H9 (cell line): ENCODE measurements at regions not wholly inside any gene's neighbourhood (a gene's known extent, or its start where the extent isn't known, plus 50 kb on each side); places are given as distances from the start of the nearest gene placed in this dataset.

Source experiments
- DNase-seq: peaks from one replicate; pipeline ENCODE4 v3.0.0-alpha.2; 2017
- H2AFZ ChIP-seq: one replicate; pipeline ENCODE4 v1.6.1; 2013; ENCODE audit warnings: mild to moderate bottlenecking, low read length, control low read depth, moderate library complexity
- H2AK5ac ChIP-seq: 2 replicates; pipeline ENCODE4 v1.6.1; 2013; ENCODE audit warnings: low read length, control low read depth, mixed read lengths; ENCODE audit not compliant: insufficient read length
- H2BK120ac ChIP-seq: one replicate; pipeline ENCODE4 v1.6.1; 2013; ENCODE audit warnings: low read depth, mild to moderate bottlenecking, low read length, control low read depth, inconsistent platforms; ENCODE audit not compliant: poor library complexity, severe bottlenecking
- H2BK12ac ChIP-seq: 2 replicates; pipeline ENCODE4 v1.6.1; 2013; ENCODE audit warnings: low read length, control low read depth, mixed read lengths, low read depth; ENCODE audit not compliant: insufficient read length
- H2BK15ac ChIP-seq: 2 replicates; pipeline ENCODE4 v1.6.1; 2013; ENCODE audit warnings: low read depth, low read length, control low read depth
- H2BK20ac ChIP-seq: one replicate; pipeline ENCODE4 v1.6.1; 2013; ENCODE audit warnings: low read depth, mild to moderate bottlenecking, low read length, control low read depth, inconsistent platforms; ENCODE audit not compliant: poor library complexity, severe bottlenecking
- H2BK5ac ChIP-seq: 2 replicates; pipeline ENCODE4 v1.6.1; 2013; ENCODE audit warnings: low read length, control low read depth, mixed read lengths; ENCODE audit not compliant: insufficient read length
- H3K14ac ChIP-seq: 2 replicates; pipeline ENCODE4 v1.6.1; 2013; ENCODE audit warnings: low read length, control low read depth; ENCODE audit not compliant: insufficient read depth
- H3K18ac ChIP-seq: 2 replicates; pipeline ENCODE4 v1.6.1; 2013; ENCODE audit warnings: low read depth, mild to moderate bottlenecking, mixed read lengths, low read length, control low read depth; ENCODE audit not compliant: insufficient read length
- H3K23ac ChIP-seq: 2 replicates; pipeline ENCODE4 v1.6.1; 2013; ENCODE audit warnings: low read length, control low read depth, mixed read lengths, low read depth; ENCODE audit not compliant: insufficient read length
- H3K23me2 ChIP-seq: 2 replicates; pipeline ENCODE4 v1.6.1; 2013; ENCODE audit warnings: low read depth, mild to moderate bottlenecking, mixed read lengths, low read length, control low read depth; ENCODE audit not compliant: insufficient read length, poor library complexity, severe bottlenecking
- H3K27ac ChIP-seq: 2 replicates; pipeline ENCODE4 v1.5.1; 2013; ENCODE audit warnings: low read length, control low read depth, mixed read lengths, low read depth; ENCODE audit not compliant: insufficient read length
- H3K27me3 ChIP-seq: 2 replicates; pipeline ENCODE4 v1.6.1; 2013; ENCODE audit warnings: low read length, control low read depth, inconsistent platforms; ENCODE audit not compliant: insufficient read depth
- H3K4ac ChIP-seq: 2 replicates; pipeline ENCODE4 v1.6.1; 2013; ENCODE audit warnings: low read depth, mild to moderate bottlenecking, control low read depth, inconsistent platforms, low read length, moderate library complexity
- H3K4me1 ChIP-seq: 2 replicates; pipeline ENCODE4 v1.6.1; 2013; ENCODE audit warnings: low read length, control low read depth, inconsistent platforms; ENCODE audit not compliant: insufficient read depth
- H3K4me2 ChIP-seq: 2 replicates; pipeline ENCODE4 v1.6.1; 2013; ENCODE audit warnings: low read length, control low read depth, mixed read lengths; ENCODE audit not compliant: insufficient read length, insufficient read depth
- H3K56ac ChIP-seq: 2 replicates; pipeline ENCODE4 v1.6.1; 2013; ENCODE audit warnings: low read depth, mild to moderate bottlenecking, mixed read lengths, low read length, control low read depth; ENCODE audit not compliant: insufficient read length
- H3K79me1 ChIP-seq: 2 replicates; pipeline ENCODE4 v1.6.1; 2013; ENCODE audit warnings: low read depth, mild to moderate bottlenecking, moderate library complexity, low read length, control low read depth, inconsistent platforms; ENCODE audit not compliant: insufficient read depth, poor library complexity, severe bottlenecking
- H3K79me2 ChIP-seq: 2 replicates; pipeline ENCODE4 v1.6.1; 2013; ENCODE audit warnings: low read length, control low read depth, inconsistent platforms; ENCODE audit not compliant: insufficient read depth
- H3K9ac ChIP-seq: 2 replicates; pipeline ENCODE4 v1.6.1; 2013; ENCODE audit warnings: low read length, control low read depth, mixed read lengths; ENCODE audit not compliant: insufficient read length; ENCODE audit errors: extremely low read depth
- H3K9me3 ChIP-seq: one replicate; pipeline ENCODE4 v1.6.1; 2013; ENCODE audit warnings: low read depth, low read length, inconsistent platforms; ENCODE audit not compliant: control insufficient read depth
- H3T11ph ChIP-seq: one replicate; pipeline ENCODE4 v1.6.1; 2013; ENCODE audit warnings: mild to moderate bottlenecking, low read length, control low read depth, inconsistent platforms
- H4K20me1 ChIP-seq: one replicate; pipeline ENCODE4 v1.6.1; 2013; ENCODE audit not compliant: control insufficient read depth, insufficient read length, insufficient read depth
- H4K5ac ChIP-seq: 2 replicates; pipeline ENCODE4 v1.6.1; 2013; ENCODE audit warnings: low read depth, mild to moderate bottlenecking, mixed read lengths, low read length, control low read depth; ENCODE audit not compliant: insufficient read length
- H4K8ac ChIP-seq: replicated peaks from 2 replicates; pipeline ENCODE4 v1.6.1; 2013; ENCODE audit warnings: low read length, control low read depth, mixed read lengths, low read depth; ENCODE audit not compliant: insufficient read length
- H4K91ac ChIP-seq: 2 replicates; pipeline ENCODE4 v1.6.1; 2013; ENCODE audit warnings: low read depth, mild to moderate bottlenecking, moderate library complexity, mixed read lengths, low read length, control low read depth; ENCODE audit not compliant: insufficient read length
- H3K27ac Mint-ChIP-seq, 3 experiments: 2 replicates in 2 of 3; 3 replicates in 1 of 3; pipeline ENCODE4 v1.8.0; 2020 to 2021; ENCODE audit warnings: mixed read lengths in 3 of 3, mild to moderate bottlenecking in 1 of 3, moderate library complexity in 1 of 3
- H3K27me3 Mint-ChIP-seq: 2 replicates; pipeline ENCODE4 v1.8.0; 2021; ENCODE audit warnings: low read depth, mild to moderate bottlenecking, moderate library complexity, mixed read lengths
- H3K36me3 Mint-ChIP-seq, 3 experiments: 2 replicates in 2 of 3; 3 replicates in 1 of 3; pipeline ENCODE4 v1.8.0; 2020 to 2021; ENCODE audit warnings: low read depth in 3 of 3, mixed read lengths in 3 of 3; ENCODE audit not compliant: insufficient read depth in 1 of 3
- H3K4me1 Mint-ChIP-seq, 2 experiments: 2 replicates each; pipeline ENCODE4 v1.8.0; 2020; ENCODE audit warnings: mixed read lengths in 2 of 2
- H3K4me3 Mint-ChIP-seq, 2 experiments: 2 replicates in 1 of 2; 3 replicates in 1 of 2; pipeline ENCODE4 v1.8.0; 2020 to 2021; ENCODE audit warnings: mild to moderate bottlenecking in 2 of 2, mixed read lengths in 2 of 2, moderate library complexity in 1 of 2
- H3K9me3 Mint-ChIP-seq, 2 experiments: 2 replicates in 1 of 2; 3 replicates in 1 of 2; pipeline ENCODE4 v1.8.0; 2020; ENCODE audit warnings: mild to moderate bottlenecking in 2 of 2, mixed read lengths in 2 of 2, moderate library complexity in 1 of 2
- CTCF ChIP-seq: fragments of 200-600 bp; sonication (generic); conservative IDR thresholded peaks from 3 replicates; pipeline ENCODE4 v1.8.0; 2021; ENCODE audit warnings: antibody characterized with exemption, mild to moderate bottlenecking
- WGBS: extraction: QIAGEN DNeasy Blood & Tissue Kit; methylation state at CpG from one replicate; pipeline ENCODE4 v1.1.7; 2013; ENCODE audit warnings: missing lambda C conversion rate, low lambda C conversion rate, mixed read lengths; ENCODE audit not compliant: insufficient read length; ENCODE audit errors: extremely low coverage; 5-methylcytosine and 5-hydroxymethylcytosine counted together

DNA sequence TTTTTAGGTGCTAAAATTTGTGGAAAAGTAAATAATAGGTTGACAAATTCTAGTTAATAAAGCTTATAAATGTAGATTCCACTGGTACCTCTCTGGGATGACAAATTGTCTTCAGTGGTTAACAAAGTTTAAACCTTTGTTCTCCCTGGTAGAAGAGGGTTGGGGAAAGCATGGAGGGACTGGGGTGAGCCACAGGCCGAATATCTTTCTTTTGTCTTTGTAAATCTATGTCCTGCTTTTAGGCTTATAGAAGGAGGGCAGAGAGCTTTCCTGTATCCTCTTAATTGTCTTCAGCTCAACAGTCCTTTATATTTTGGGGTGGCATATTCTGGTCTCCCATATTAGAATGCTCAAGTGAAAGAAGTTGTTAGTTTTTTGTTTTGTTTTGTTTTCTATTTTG is 142.2 kb upstream of the CNOT2 start:
- no peak overlapping the region for H2BK15ac ChIP-seq
- H2AFZ ChIP-seq, result no peak overlapping the region
- Mint-ChIP-seq H3K27ac (peak overlapping the region in 1 of 3 experiments; percentile 69; a peak in 3 of 7 replicates), H3K9me3 (no peaks in the 10 kb centered on the region), H3K4me1 (peaks cover 26% of the 10 kb centered on the region in 2 experiments), H3K4me3 (no peak overlapping the region), H3K27me3 (no peaks in the 10 kb centered on the region), H3K36me3 (no peaks in the 10 kb centered on the region; a peak in 1 of 7 replicates)
- no peak overlapping the region for H2BK120ac ChIP-seq
- no peak overlapping the region for H2AK5ac ChIP-seq
- H3K56ac ChIP-seq, result no peak overlapping the region
- H3K4me2 ChIP-seq, result no peak overlapping the region
- H4K20me1 ChIP-seq, result no peaks in the 10 kb centered on the region
- H2BK5ac ChIP-seq, result no peak overlapping the region
- no peak overlapping the region for H3K4ac ChIP-seq
- no peak overlapping the region for H4K91ac ChIP-seq
- no peak overlapping the region for H2BK20ac ChIP-seq
- H4K5ac ChIP-seq, result no peak overlapping the region
- no peaks in the 10 kb centered on the region for H3K79me1 ChIP-seq
- no peak for DNase-seq
- no peak for TF ChIP-seq CTCF
- no peaks in the 10 kb centered on the region for H3K9me3 ChIP-seq
- H3K27me3 ChIP-seq, result no peaks in the 10 kb centered on the region
- WGBS, result no CpG with 5 or more reads among the region's 1 CpG
- H3K79me2 ChIP-seq, result no peaks in the 10 kb centered on the region
- H2BK12ac ChIP-seq, result no peak overlapping the region
- H3K18ac ChIP-seq, result no peak overlapping the region
- H3K4me1 ChIP-seq, result no peaks in the 10 kb centered on the region; the same call in 1 of the 2 replicates
- H3K23ac ChIP-seq, result no peak overlapping the region
- no peak overlapping the region for H3K27ac ChIP-seq
- H4K8ac ChIP-seq, result no peak overlapping the region
- H3K23me2 ChIP-seq, result no peaks in the 10 kb centered on the region
- no peak overlapping the region for H3K14ac ChIP-seq
- no peak overlapping the region for H3T11ph ChIP-seq
- no peak overlapping the region for H3K9ac ChIP-seq
